Liver (tissue), 3 donors: ENCODE measurements at regions not wholly inside any gene's neighbourhood (a gene's known extent, or its start where the extent isn't known, plus 50 kb on each side); places are given as distances from the start of the nearest gene placed in this dataset.

Experiments used
- ATF3 ChIP-seq: IDR thresholded peaks from 2 replicates; pipeline ENCODE4 v1.6.1; 2016; ENCODE audit warnings: antibody characterized with exemption
- CTCF ChIP-seq: fragments of 150-350 bp; IDR thresholded peaks from 2 replicates; pipeline ENCODE4 v1.5.1; 2017; ENCODE audit warnings: improper control_type of control experiment, low read depth, low read length; ENCODE audit not compliant: missing input control
- EGR1 ChIP-seq, 2 donors: IDR thresholded peaks; 2 replicates each; pipeline ENCODE4 v1.6.1; 2016 to 2018; ENCODE audit warnings: antibody characterized with exemption in 2 of 2, low read depth in 2 of 2
- HNF4A ChIP-seq, 2 donors: conservative IDR thresholded peaks; 2 replicates each; pipeline ENCODE4 v1.6.1; 2016; ENCODE audit warnings: antibody characterized with exemption in 2 of 2, mild to moderate bottlenecking in 2 of 2
- HNF4G ChIP-seq: IDR thresholded peaks from 2 replicates; pipeline ENCODE4 v1.6.1; 2016; ENCODE audit warnings: antibody characterized with exemption
- NR2F2 ChIP-seq: IDR thresholded peaks from 2 replicates; pipeline ENCODE4 v1.6.1; 2016; ENCODE audit warnings: antibody characterized with exemption
- RAD21 ChIP-seq, 2 donors: IDR thresholded peaks; 2 replicates each; pipeline ENCODE4 v1.6.1; 2016; ENCODE audit warnings: antibody characterized with exemption in 2 of 2, mild to moderate bottlenecking in 2 of 2
- REST ChIP-seq: IDR thresholded peaks from 2 replicates; pipeline ENCODE4 v1.6.1; 2016; ENCODE audit warnings: antibody characterized with exemption, mild to moderate bottlenecking
- SP1 ChIP-seq: IDR thresholded peaks from 2 replicates; pipeline ENCODE4 v1.6.1; 2018; ENCODE audit warnings: antibody characterized with exemption, mild to moderate bottlenecking
- TAF1 ChIP-seq: conservative IDR thresholded peaks from 2 replicates; pipeline ENCODE4 v1.6.1; 2016; ENCODE audit warnings: antibody characterized with exemption, mild to moderate bottlenecking
- ZBTB33 ChIP-seq: IDR thresholded peaks from 2 replicates; pipeline ENCODE4 v1.6.1; 2016; ENCODE audit warnings: antibody characterized with exemption
- donor health status: healthy.
- donor health status: healthy.

GRCh38 chr2:120616261-120616660 lies 119.4 kb upstream of the GLI2 start:
- TF ChIP-seq CTCF (no peak), HNF4A (conservative IDR thresholded peaks at IDR 0.05) (no peak), ATF3 (no peak), REST (no peak), EGR1 (IDR thresholded peaks at IDR 0.05; ENCODE audit: low read depth in 2 of 2) (no peak), SP1 (no peak), TAF1 (no peak), NR2F2 (no peak), HNF4G (no peak), ZBTB33 (no peak), RAD21 (IDR thresholded peaks at IDR 0.05) (no peak)
